GM13976 (cell line): ENCODE measurements at regions not wholly inside any gene's neighbourhood (a gene's known extent, or its start where the extent isn't known, plus 50 kb on each side); places are given as distances from the start of the nearest gene placed in this dataset.

ENCODE experiments used
- DNase-seq: peaks from one replicate; pipeline ENCODE4 v3.0.0; 2012; ENCODE audit warnings: low spot score
- in situ Hi-C: fragments of 300-500 bp; cut with MboI; formaldehyde crosslinking; loops from one replicate; pipeline ENCODE4 v1.12.0; 2022; ENCODE audit warnings: low sequenced_read_pairs, mixed read lengths, inconsistent platforms; ENCODE audit not compliant: unreplicated experiment
- TF ChIP-seq, protein P1 (sequence below): IDR thresholded peaks from 2 replicates; pipeline ENCODE4 v1.5.1; 2012; ENCODE audit warnings: borderline replicate concordance, mild to moderate bottlenecking; ENCODE audit not compliant: insufficient read depth; ENCODE audit errors: extremely low read depth, missing control alignments, control extremely low read depth

DNA sequence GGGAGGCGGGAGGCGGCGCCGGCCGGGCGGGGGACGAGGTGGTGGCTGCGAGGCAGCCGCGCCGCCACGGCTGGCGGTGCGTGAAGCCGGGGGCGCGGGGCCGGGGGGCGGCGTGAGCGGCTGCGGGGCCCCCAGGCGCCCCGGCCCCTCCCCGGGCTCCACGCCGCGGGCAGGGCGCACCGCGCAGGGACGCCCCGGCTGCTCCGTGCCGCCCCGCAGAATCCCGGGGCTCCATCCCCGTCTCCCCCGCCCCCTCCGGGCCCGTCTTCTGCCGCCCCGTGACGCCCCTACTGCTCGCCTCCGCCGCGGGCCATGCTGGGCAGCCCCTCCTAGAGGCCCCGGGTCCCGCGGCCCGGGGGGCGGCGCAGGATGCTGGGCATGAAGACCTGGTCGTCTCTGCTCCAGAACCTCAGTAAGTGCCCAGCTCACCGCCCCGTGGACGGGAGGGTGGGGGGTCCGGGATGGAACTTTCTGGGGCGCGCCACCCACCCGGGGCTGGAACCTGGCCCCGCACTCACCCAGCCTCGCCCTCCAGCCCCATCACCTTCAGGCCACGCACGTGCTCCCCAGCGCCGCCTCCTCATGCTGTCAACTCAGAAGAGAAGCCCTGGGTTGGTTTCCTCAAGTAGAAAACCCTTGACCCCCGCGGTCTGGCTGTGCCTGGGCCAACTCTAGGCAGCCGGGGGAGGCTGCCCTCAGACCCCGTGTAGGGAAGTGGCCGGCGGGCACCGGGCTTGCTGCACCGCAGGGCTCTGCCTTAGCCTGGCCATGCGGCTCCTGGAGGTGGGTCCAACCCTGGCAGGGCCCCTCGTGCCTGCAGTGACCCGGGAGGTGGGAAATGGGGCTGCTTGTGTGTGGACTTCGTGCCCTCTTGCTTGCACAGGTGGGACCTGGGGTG lies 150.2 kb upstream of the GSE1 start:
- no peak for DNase-seq
- TF ChIP-seq, protein P1, sequence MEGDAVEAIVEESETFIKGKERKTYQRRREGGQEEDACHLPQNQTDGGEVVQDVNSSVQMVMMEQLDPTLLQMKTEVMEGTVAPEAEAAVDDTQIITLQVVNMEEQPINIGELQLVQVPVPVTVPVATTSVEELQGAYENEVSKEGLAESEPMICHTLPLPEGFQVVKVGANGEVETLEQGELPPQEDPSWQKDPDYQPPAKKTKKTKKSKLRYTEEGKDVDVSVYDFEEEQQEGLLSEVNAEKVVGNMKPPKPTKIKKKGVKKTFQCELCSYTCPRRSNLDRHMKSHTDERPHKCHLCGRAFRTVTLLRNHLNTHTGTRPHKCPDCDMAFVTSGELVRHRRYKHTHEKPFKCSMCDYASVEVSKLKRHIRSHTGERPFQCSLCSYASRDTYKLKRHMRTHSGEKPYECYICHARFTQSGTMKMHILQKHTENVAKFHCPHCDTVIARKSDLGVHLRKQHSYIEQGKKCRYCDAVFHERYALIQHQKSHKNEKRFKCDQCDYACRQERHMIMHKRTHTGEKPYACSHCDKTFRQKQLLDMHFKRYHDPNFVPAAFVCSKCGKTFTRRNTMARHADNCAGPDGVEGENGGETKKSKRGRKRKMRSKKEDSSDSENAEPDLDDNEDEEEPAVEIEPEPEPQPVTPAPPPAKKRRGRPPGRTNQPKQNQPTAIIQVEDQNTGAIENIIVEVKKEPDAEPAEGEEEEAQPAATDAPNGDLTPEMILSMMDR, result no peak
- in situ Hi-C loops, result no loop called here

DNA sequence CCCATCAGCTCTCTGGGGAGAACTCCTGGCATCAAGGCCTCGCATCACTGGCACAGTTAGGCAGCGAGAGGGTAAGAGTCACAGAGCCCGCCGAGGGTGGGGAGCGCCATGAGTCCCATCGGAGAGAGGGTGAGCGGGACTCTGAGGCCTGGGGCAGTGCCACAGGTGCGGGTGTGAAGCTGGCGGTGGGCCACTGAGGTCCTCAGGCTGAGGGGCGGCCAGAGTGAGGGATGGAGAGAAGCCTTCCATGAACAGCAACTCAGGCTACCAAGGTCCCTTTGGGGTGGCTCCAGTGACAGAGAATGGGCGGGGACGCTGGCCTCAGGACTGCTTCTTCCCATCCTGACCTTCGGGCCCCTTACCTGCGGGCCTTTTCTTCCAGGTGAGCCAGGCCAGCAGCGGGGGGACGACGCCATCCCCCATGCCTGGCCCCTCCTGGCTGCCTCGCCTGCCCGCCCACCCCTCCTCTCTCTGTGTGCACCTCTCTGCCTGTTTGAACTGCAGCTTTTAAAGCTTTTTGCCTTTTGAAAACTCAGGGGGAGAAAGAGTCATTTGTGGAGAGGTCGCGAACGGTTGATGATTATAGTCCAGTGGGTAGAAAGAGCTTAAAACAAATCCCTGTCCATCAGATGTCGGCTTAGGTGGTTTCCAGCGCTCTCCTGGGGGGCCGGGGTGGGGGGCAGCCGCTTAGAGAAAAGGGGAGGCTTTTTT lies 149.3 kb upstream of the GSE1 start:
- TF ChIP-seq, protein P1, result no peak
- in situ Hi-C loops, result no loop called here
- no peak for DNase-seq

DNA sequence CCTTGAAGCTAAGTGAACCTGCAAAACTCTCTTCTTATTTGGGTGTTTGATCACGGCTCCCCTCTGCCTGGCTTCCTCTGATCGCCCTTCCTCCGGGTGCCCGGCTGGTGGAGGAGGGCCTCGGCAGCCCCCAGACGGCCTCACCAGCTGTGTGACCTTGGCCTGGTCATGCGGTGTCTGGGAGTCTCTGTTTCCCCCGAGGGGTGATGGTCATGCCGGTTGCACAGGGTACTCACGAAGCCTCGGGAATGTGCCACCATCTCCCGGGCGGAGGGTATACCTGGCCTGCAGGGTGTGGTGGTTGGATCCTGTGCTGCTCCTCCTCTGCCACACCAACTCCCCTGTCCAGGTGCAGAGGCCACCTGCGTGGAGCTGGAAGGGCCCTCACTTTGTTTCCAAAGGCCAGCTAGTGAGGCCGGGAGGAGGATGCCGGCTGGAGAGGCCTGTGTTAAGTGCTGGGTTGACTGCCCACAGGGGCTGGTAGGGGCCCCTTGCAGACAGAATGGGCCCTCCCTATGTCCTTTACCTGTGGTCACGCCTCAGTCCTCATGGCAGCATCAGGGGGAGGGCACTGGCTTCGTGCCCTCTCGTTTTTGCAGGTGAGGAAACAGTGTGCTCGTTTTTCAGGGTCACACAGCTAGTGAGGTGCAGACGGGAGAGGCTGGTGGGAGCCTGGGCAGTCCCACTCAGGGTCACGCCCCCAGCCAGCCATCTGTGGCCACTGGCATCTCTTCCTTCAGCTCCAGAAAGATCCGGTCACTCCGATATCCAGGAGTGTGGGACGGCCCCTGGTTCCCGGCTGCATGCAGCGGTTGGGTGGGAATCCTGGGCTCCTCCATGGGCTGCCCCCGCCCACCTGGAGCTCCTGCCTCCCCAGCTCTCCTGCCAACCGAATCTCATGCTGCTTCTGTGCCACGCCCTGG lies 148.5 kb upstream of the GSE1 start:
- in situ Hi-C loops, result no loop called here
- no peak for DNase-seq
- TF ChIP-seq, protein P1, result no peak

- TF ChIP-seq, protein P1, result no peak
- no peak for DNase-seq
Measured at GRCh38 chr16:85465328-85466303, 147.5 kb upstream of the GSE1 start.

DNA sequence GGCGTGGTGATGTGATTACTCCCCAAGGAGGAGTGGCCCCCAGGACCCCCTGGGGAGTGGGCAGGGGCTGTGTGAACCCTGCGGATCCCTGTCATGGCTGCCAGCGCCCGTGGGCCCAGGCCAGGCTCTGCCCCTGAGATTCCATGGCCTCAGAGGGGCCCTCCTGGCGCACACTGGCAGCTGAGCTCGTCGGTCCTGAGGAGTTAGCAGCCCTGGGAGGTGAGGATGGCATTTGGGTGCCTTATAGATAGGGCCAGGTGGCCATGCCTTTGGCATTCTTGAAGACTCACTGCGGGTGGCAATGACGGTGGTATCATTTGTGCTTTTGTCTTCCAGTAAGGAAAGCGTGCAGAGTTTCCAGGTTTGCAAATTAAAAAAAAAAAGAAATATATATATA lies 146.8 kb upstream of the GSE1 start:
- no peak for DNase-seq
- TF ChIP-seq, protein P1, result no peak
- in situ Hi-C loops, result no loop called here

More at GRCh38 chr16:85465328-85466303, 147.5 kb upstream of the GSE1 start:
- in situ Hi-C loops, result no loop called here
